Stimulated activated naive CD8-positive, alpha-beta T cell treated with anti-CD3 and anti-CD28 coated beads, Interleukin-15, amount 100 ng/mL, for 72 hours (primary cell): ENCODE measurements at regions not wholly inside any gene's neighbourhood (a gene's known extent, or its start where the extent isn't known, plus 50 kb on each side); places are given as distances from the start of the nearest gene placed in this dataset.
"Not testable (repeated sequence)": the region's sequence is repeated elsewhere in the genome, so short reads cannot be mapped to it uniquely, and the experiment has no call there.

Experiments used
- ATAC-seq: fragments of 150-1000 bp; cut with Tn5 transposase; 2 replicates; pipeline ENCODE4 v1.10.0; 2021; ENCODE audit warnings: mild to moderate bottlenecking, moderate library complexity
- DNase-seq, 2 donors: peaks; one replicate each; pipeline ENCODE4 v3.0.0; 2021 to 2022
- H3K27ac Mint-ChIP-seq, 2 donors: one replicate each; pipeline ENCODE4 v1.8.0; 2022; ENCODE audit warnings: mild to moderate bottlenecking in 2 of 2, mixed read lengths in 2 of 2, moderate library complexity in 2 of 2
- H3K27me3 Mint-ChIP-seq: one replicate; pipeline ENCODE4 v1.8.0; 2022; ENCODE audit warnings: mixed read lengths
- H3K4me1 Mint-ChIP-seq: one replicate; pipeline ENCODE4 v1.8.0; 2022; ENCODE audit warnings: mild to moderate bottlenecking, mixed read lengths
- H3K4me3 Mint-ChIP-seq, 2 donors: one replicate each; pipeline ENCODE4 v1.8.0; 2022; ENCODE audit warnings: mild to moderate bottlenecking in 2 of 2, mixed read lengths in 2 of 2, moderate library complexity in 1 of 2
- H3K9me3 Mint-ChIP-seq, 2 donors: one replicate each; pipeline ENCODE4 v1.8.0; 2022; ENCODE audit warnings: mixed read lengths in 2 of 2

- no peak for DNase-seq
- H3K4me1 Mint-ChIP-seq, result no peaks in the 10 kb centered on the region
- no peaks in the 10 kb centered on the region for H3K27me3 Mint-ChIP-seq
- no peak overlapping the region for H3K27ac Mint-ChIP-seq
- no peak overlapping the region for H3K4me3 Mint-ChIP-seq
- ATAC-seq, result no peak
- no peaks in the 10 kb centered on the region for H3K9me3 Mint-ChIP-seq
These were observed 1355.1 kb upstream of the CITED2 start for GRCh38 chr6:140729521-140729920.

GRCh38 chr6:140718021-140718420, 1343.6 kb upstream of the CITED2 start:
- Mint-ChIP-seq H3K4me1 (no peaks in the 10 kb centered on the region), H3K27me3 (peaks cover 7% of the 10 kb centered on the region), H3K9me3 (peaks cover 8 to 9% of the 10 kb centered on the region in 2 donors), H3K4me3 (no peak overlapping the region), H3K27ac (no peak overlapping the region)
- DNase-seq, result no peak
- ATAC-seq, result no peak

- DNase-seq, result no peak
- peaks cover 8 to 9% of the 10 kb centered on the region in 2 donors for H3K9me3 Mint-ChIP-seq
- H3K27ac Mint-ChIP-seq, result no peak overlapping the region
- peaks cover 7% of the 10 kb centered on the region for H3K27me3 Mint-ChIP-seq
- no peak for ATAC-seq
- no peaks in the 10 kb centered on the region for H3K4me1 Mint-ChIP-seq
- H3K4me3 Mint-ChIP-seq, result no peak overlapping the region
These were observed 1339.0 kb upstream of the CITED2 start for GRCh38 chr6:140713495-140713894.

DNA sequence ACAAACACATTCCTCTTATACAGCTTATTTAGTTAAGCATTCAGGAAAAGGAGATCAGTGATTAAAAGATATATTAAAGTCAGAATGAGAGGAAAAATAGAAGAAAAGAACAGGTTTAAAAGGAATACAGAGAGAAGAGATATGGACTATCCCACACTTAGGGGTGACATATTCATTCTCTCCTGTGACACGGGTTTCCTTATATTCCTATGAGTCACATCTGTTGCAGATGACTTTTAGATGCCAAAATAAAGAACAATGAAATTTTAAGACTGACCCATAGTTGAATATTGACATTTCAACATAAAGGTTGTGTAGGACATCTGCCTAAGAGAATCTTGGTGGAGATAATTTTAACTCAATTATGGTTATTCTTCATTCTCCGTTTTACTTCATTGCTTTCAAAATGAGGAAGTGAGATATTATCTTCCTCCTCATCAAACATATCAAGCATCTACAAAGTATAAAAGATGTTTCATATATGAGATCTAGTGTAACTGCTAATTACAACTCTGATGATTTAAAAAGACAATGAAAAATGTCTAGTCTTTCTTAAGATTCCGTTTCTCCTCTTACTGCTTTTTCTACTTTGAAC, 1336.7 kb upstream of the CITED2 start:
- ATAC-seq (no peak), DNase-seq (no peak)
- no peak overlapping the region for H3K27ac Mint-ChIP-seq
- H3K4me3 Mint-ChIP-seq, result no peak overlapping the region
- peaks cover 0 to 8% of the 10 kb centered on the region in 2 donors for H3K9me3 Mint-ChIP-seq
- peaks cover 7% of the 10 kb centered on the region for H3K27me3 Mint-ChIP-seq
- H3K4me1 Mint-ChIP-seq, result no peaks in the 10 kb centered on the region

- ATAC-seq, result no peak
- no peaks in the 10 kb centered on the region for H3K27me3 Mint-ChIP-seq
- no peak overlapping the region for H3K4me3 Mint-ChIP-seq
- no peaks in the 10 kb centered on the region for H3K9me3 Mint-ChIP-seq
- DNase-seq, result no peak
- no peak overlapping the region for H3K27ac Mint-ChIP-seq
- no peaks in the 10 kb centered on the region for H3K4me1 Mint-ChIP-seq
These were observed 1334.0 kb upstream of the CITED2 start for GRCh38 chr6:140708441-140708840.

DNA sequence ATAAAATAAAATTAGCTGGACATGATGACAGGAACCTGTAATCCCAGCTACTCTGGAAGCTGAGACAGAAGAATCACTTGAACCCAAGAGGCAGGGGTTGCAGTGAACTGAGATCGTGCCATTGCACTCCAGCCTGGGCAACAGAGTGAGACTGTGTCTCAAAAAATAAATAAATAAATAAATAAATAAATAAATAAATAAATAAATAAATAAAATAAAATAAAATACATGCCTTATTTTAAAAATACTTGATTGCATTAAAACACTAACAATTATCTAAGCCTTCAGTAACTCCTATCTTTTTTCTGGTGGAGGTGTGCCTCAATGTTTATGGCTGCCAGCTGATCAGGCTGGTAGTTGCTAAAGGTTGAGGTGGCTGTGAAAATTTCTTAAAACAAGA, 1329.6 kb upstream of the CITED2 start:
- not testable (repeated sequence) for H3K27me3 Mint-ChIP-seq, H3K27ac Mint-ChIP-seq, DNase-seq, H3K4me3 Mint-ChIP-seq, H3K4me1 Mint-ChIP-seq, H3K9me3 Mint-ChIP-seq, ATAC-seq

- no peak overlapping the region for H3K27ac Mint-ChIP-seq
These were observed 1323.1 kb upstream of the CITED2 start for GRCh38 chr6:140697585-140697984.

GRCh38 chr6:140684776-140685550, 1310.5 kb upstream of the CITED2 start:
- H3K27ac Mint-ChIP-seq, result no peak overlapping the region
- no peak overlapping the region for H3K4me3 Mint-ChIP-seq
- no peaks in the 10 kb centered on the region for H3K4me1 Mint-ChIP-seq
- DNase-seq (no peak), ATAC-seq (no peak)
- H3K27me3 Mint-ChIP-seq, result no peaks in the 10 kb centered on the region
- no peaks in the 10 kb centered on the region for H3K9me3 Mint-ChIP-seq

More at GRCh38 chr6:140697585-140697984, 1323.1 kb upstream of the CITED2 start:
- H3K27me3 Mint-ChIP-seq, result no peaks in the 10 kb centered on the region
- DNase-seq, result no peak
- ATAC-seq, result no peak
- no peaks in the 10 kb centered on the region for H3K4me1 Mint-ChIP-seq
- no peak overlapping the region for H3K4me3 Mint-ChIP-seq
- no peaks in the 10 kb centered on the region for H3K9me3 Mint-ChIP-seq

GRCh38 chr6:140677781-140678528, 1303.5 kb upstream of the CITED2 start:
- no peak for DNase-seq
- Mint-ChIP-seq H3K9me3 (peaks cover 0 to 7% of the 10 kb centered on the region in 2 donors), H3K27me3 (no peaks in the 10 kb centered on the region)

DNA sequence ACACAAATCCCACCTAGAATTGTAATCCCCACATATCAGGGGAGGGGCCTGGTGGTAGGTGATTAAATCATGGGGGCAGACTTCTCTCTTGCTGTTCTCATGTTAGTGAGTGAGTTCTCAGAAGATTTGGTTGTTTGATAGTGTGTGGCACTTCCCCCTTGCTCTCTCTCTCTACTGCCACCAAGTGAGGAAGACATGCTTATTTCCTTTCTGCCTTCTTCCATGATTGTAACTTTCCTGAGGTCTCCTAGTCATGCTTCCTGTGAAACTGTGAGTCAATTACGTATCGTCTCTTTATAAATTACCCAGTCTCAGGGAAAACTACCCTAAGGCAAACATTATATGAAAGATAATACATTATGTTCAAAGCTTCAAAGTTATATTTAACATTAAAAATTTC, 1297.5 kb upstream of the CITED2 start:
- DNase-seq (no peak), ATAC-seq (no peak)
- Mint-ChIP-seq H3K27me3 (no peaks in the 10 kb centered on the region), H3K9me3 (no peaks in the 10 kb centered on the region), H3K4me1 (no peaks in the 10 kb centered on the region), H3K27ac (no peak overlapping the region), H3K4me3 (no peak overlapping the region)

More at GRCh38 chr6:140677781-140678528, 1303.5 kb upstream of the CITED2 start:
- Mint-ChIP-seq H3K4me1 (no peaks in the 10 kb centered on the region), H3K27ac (no peak overlapping the region), H3K4me3 (no peak overlapping the region)
- no peak for ATAC-seq

GRCh38 chr6:140670021-140670420, 1295.6 kb upstream of the CITED2 start:
- no peaks in the 10 kb centered on the region for H3K27me3 Mint-ChIP-seq
- no peak overlapping the region for H3K27ac Mint-ChIP-seq
- H3K9me3 Mint-ChIP-seq, result no peaks in the 10 kb centered on the region
- no peak for DNase-seq
- H3K4me3 Mint-ChIP-seq, result no peak overlapping the region
- no peak for ATAC-seq
- H3K4me1 Mint-ChIP-seq, result no peaks in the 10 kb centered on the region

GRCh38 chr6:140669321-140669720, 1294.9 kb upstream of the CITED2 start:
- no peak overlapping the region for H3K27ac Mint-ChIP-seq
- no peaks in the 10 kb centered on the region for H3K27me3 Mint-ChIP-seq
- no peaks in the 10 kb centered on the region for H3K4me1 Mint-ChIP-seq
- ATAC-seq, result no peak
- no peak for DNase-seq
- H3K9me3 Mint-ChIP-seq, result no peaks in the 10 kb centered on the region
- no peak overlapping the region for H3K4me3 Mint-ChIP-seq

DNA sequence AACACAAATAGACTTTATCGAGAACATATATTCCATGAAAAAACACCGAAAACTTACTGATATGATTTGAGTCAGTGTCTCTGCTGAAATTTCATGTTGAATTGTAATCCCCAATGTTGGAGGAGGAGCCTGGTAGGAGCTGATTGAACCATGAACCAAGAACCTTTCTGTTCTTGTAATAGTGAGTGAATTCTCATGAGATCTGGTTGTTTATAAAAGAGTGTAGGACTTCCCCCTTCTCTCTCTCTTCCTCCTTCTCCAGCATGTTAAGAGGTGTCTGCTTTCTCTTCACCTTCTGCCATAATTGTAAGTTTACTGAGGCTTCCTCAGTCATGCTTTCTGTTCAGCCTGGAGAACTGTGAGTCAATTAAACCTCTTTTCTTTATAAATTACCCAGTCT, 1289.3 kb upstream of the CITED2 start:
- no peak for ATAC-seq
- Mint-ChIP-seq H3K9me3 (no peaks in the 10 kb centered on the region), H3K27ac (no peak overlapping the region), H3K4me3 (no peak overlapping the region), H3K27me3 (no peaks in the 10 kb centered on the region), H3K4me1 (no peaks in the 10 kb centered on the region)
- DNase-seq, result no peak

DNA sequence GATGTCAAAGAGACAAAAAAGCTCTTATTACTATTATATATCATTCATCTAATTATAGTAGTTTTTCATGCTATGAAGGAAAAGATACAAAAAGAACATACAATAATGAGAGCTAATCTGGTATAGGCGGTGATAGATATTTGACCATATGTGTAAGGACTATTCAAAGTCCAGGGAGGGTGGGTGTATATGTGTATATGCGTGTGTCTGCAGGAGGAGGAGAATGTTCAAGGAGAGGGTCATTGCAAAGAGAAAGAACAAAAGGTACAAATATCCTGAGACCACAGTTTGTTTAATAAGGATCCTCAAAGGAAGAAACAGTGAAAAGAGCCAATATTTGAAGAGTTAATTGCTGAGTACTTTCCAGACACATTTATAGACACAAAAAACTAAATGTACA, 1288.6 kb upstream of the CITED2 start:
- Mint-ChIP-seq H3K4me3 (no peak overlapping the region), H3K9me3 (no peaks in the 10 kb centered on the region), H3K4me1 (no peaks in the 10 kb centered on the region), H3K27ac (no peak overlapping the region), H3K27me3 (no peaks in the 10 kb centered on the region)
- no peak for DNase-seq
- ATAC-seq, result no peak

- no peak for DNase-seq
These were observed 1287.2 kb upstream of the CITED2 start for GRCh38 chr6:140661691-140662090.

GRCh38 chr6:140660295-140660694, 1285.8 kb upstream of the CITED2 start:
- no peak for ATAC-seq

More at GRCh38 chr6:140661691-140662090, 1287.2 kb upstream of the CITED2 start:
- H3K4me3 Mint-ChIP-seq, result no peak overlapping the region
- H3K4me1 Mint-ChIP-seq, result no peaks in the 10 kb centered on the region
- ATAC-seq, result no peak
- no peak overlapping the region for H3K27ac Mint-ChIP-seq
- H3K9me3 Mint-ChIP-seq, result no peaks in the 10 kb centered on the region
- H3K27me3 Mint-ChIP-seq, result no peaks in the 10 kb centered on the region

More at GRCh38 chr6:140660295-140660694, 1285.8 kb upstream of the CITED2 start:
- DNase-seq, result no peak
- Mint-ChIP-seq H3K9me3 (no peaks in the 10 kb centered on the region), H3K4me3 (no peak overlapping the region), H3K27me3 (no peaks in the 10 kb centered on the region), H3K4me1 (no peaks in the 10 kb centered on the region), H3K27ac (no peak overlapping the region)
